GM20000 (cell line): ENCODE measurements at regions not wholly inside any gene's neighbourhood (a gene's known extent, or its start where the extent isn't known, plus 50 kb on each side); places are given as distances from the start of the nearest gene placed in this dataset.

ENCODE experiments used
- DNase-seq: peaks from one replicate; pipeline ENCODE4 v3.0.0; 2012; ENCODE audit warnings: low spot score
- CTCF ChIP-seq: IDR thresholded peaks from 2 replicates; pipeline ENCODE4 v1.5.1; 2012; ENCODE audit warnings: mild to moderate bottlenecking, control low read depth; ENCODE audit errors: extremely low read depth, missing control alignments

GRCh38 chr6:14943116-14943515, 302.8 kb upstream of the JARID2 start:
- TF ChIP-seq CTCF = no peak

GRCh38 chr6:14944593-14944992, 301.3 kb upstream of the JARID2 start:
- no peak for DNase-seq
- no peak for TF ChIP-seq CTCF

More at GRCh38 chr6:14943116-14943515, 302.8 kb upstream of the JARID2 start:
- no peak for DNase-seq

DNA sequence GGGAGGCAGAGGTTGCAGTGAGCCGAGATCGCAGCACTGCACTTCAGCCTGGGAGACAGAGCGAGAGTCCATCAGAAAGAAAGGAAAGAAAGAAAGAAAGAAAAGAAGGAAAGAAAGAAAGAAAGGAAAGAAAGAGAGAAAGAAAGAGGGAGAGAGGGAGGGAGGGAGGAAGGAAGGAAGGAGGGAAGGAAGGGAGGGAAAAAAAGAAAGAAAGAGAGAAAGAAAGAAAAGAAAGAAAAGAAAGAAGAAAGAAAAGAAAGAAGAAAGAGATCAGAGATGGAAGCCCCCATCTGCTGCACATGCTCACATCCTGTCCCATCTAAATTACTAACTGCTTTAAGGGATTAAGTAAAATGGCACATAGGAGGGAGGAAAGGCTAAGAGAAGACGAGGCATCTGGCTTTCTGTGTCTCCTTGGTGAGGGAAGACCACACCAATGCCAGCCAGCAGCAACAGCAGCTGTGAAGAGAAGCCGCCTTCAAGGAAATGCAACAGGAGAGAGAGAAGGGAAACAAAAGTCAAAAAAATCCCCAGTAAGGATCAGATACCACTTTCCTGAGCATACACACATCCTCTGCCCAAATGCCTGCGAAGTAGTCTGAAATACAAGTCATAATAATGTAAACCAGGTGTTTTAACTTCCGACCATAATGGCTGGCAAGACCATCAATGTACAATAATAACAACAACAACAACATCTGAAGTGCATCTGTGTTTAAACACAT, 300.2 kb upstream of the JARID2 start:
- TF ChIP-seq CTCF = no peak
- no peak for DNase-seq

- TF ChIP-seq CTCF = no peak
Observed at GRCh38 chr6:14946753-14947152, 299.1 kb upstream of the JARID2 start.

DNA sequence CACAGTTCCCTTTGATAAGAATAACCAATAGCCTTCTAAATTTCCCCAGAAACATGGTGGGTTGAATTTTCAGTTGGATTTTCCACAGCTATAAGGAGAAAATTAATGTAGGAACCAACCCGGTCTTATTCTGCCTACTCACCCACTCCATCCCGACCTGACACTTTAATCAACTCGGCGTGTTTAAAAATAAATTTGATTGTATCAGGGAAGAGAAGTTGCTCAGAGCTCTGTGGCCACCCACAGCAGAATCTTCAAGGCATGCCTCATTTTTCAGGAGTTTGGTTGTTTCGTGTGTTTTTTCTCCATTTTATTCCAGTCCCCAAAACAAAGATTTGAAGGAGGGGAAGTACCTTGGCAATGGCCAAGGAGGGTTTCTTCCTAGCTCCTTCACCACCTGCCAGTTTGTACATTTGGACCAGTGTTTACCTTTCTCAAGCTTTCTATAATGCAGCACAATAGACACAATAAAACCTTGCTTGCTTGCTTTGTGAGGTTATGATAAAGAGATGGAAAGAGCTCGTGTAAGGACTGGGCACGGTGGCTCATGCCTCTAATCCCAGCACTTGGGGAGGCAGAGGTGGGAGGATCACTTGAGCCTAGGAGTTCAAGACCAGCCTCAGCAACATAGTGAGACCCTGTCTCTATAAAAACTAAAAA, 297.2 kb upstream of the JARID2 start:
- TF ChIP-seq CTCF = no peak
- no peak for DNase-seq

More at GRCh38 chr6:14946753-14947152, 299.1 kb upstream of the JARID2 start:
- DNase-seq = no peak

DNA sequence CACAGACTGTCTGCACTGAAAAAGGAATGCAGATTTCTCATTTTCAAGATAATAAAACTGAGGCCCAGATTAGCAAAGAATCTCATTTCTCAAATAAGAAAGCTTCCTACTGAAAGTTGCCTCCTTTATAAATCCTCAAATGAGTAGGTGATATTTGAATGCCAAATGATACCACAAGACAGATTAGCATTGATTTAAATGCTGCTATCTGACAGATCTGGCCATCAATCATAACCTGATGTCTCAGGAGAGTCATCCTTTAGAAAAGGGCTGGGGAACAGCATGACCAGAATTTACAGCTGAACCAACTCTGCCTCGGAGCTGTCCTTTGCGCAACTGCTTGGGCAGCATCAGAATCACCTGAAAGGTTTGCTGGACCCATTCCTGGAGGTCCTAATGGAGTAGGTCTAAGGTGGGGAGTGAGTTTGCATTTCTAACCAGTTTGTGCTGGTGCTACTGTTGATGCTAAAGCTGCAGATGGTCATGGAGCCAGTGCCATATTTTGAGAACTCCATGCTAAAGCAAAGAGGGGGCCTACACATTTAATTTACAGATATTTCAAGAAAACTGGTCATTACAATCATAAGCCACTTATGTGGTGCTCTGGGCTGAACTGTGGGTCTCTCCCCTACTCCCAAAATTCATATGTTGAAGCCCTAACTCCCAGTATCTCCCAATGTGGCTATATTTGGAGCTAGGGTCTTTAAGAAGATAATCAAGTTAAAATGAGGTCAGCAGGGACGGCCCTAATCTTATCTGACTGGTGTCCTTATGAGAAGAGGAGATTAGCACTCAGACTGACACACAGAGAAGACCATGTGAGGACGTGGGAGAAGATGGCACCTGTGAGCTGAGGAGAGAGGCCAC, 295.5 kb upstream of the JARID2 start:
- DNase-seq = no peak
- TF ChIP-seq CTCF = no peak

GRCh38 chr6:14950970-14951276, 294.9 kb upstream of the JARID2 start:
- TF ChIP-seq CTCF = no peak
- no peak for DNase-seq
